ENCODE measurements at regions not wholly inside any gene's neighbourhood (a gene's known extent, or its start where the extent isn't known, plus 50 kb on each side); places are given as distances from the start of the nearest gene placed in this dataset.

GRCh38 chr11:130534551-130534950 is 86.1 kb downstream of the ADAMTS15 start:
- TF ChIP-seq CTCF (IDR thresholded peaks at IDR 0.05) (no peak), POLR2A (IDR thresholded peaks at IDR 0.05) (no peak)
